ENCODE measurements at regions not wholly inside any gene's neighbourhood (a gene's known extent, or its start where the extent isn't known, plus 50 kb on each side); places are given as distances from the start of the nearest gene placed in this dataset.

GRCh38 chr2:78521938-78522337 lies 503.6 kb upstream of the REG3G start:
- Histone ChIP-seq H3K4me1 (ENCODE audit: control insufficient read depth in 5 of 5, insufficient read depth in 5 of 5, low read length in 5 of 5) (no peaks in the 10 kb centered on the region), H3K27me3 (ENCODE audit: control insufficient read depth in 5 of 5, insufficient read depth in 4 of 5, low read length in 5 of 5) (no peaks in the 10 kb centered on the region), H3K4me3 (ENCODE audit: low read depth in 1 of 5, low read length in 5 of 5) (no peak overlapping the region)

GRCh38 chr2:78532762-78533379 lies 492.6 kb upstream of the REG3G start:
- Histone ChIP-seq H3K27me3 (ENCODE audit: control insufficient read depth in 5 of 5, insufficient read depth in 4 of 5, low read length in 5 of 5) (no peaks in the 10 kb centered on the region), H3K9me3 (ENCODE audit: control insufficient read depth in 5 of 5, low read length in 5 of 5) (no peaks in the 10 kb centered on the region), H3K27ac (ENCODE audit: low read depth, low read length) (no peak overlapping the region), H3K36me3 (ENCODE audit: control insufficient read depth in 5 of 5, insufficient read depth in 5 of 5, low read length in 5 of 5) (no peaks in the 10 kb centered on the region), H3K4me3 (ENCODE audit: low read depth in 1 of 5, low read length in 5 of 5) (no peak overlapping the region), H3K4me1 (ENCODE audit: control insufficient read depth in 5 of 5, insufficient read depth in 5 of 5, low read length in 5 of 5) (no peaks in the 10 kb centered on the region), H3K9ac (ENCODE audit: low read length in 5 of 5) (no peak overlapping the region)

More at GRCh38 chr2:78521938-78522337, 503.6 kb upstream of the REG3G start:
- Histone ChIP-seq H3K27ac (ENCODE audit: low read depth, low read length) (no peak overlapping the region), H3K9me3 (ENCODE audit: control insufficient read depth in 5 of 5, low read length in 5 of 5) (no peaks in the 10 kb centered on the region), H3K9ac (ENCODE audit: low read length in 5 of 5) (no peak overlapping the region), H3K36me3 (ENCODE audit: control insufficient read depth in 5 of 5, insufficient read depth in 5 of 5, low read length in 5 of 5) (no peaks in the 10 kb centered on the region)

- Histone ChIP-seq H3K9ac (ENCODE audit: low read length in 5 of 5) (no peak overlapping the region), H3K27me3 (ENCODE audit: control insufficient read depth in 5 of 5, insufficient read depth in 4 of 5, low read length in 5 of 5) (no peaks in the 10 kb centered on the region), H3K27ac (ENCODE audit: low read depth, low read length) (no peak overlapping the region), H3K4me1 (ENCODE audit: control insufficient read depth in 5 of 5, insufficient read depth in 5 of 5, low read length in 5 of 5) (no peaks in the 10 kb centered on the region), H3K36me3 (ENCODE audit: control insufficient read depth in 5 of 5, insufficient read depth in 5 of 5, low read length in 5 of 5) (no peaks in the 10 kb centered on the region), H3K4me3 (ENCODE audit: low read depth in 1 of 5, low read length in 5 of 5) (no peak overlapping the region), H3K9me3 (ENCODE audit: control insufficient read depth in 5 of 5, low read length in 5 of 5) (no peaks in the 10 kb centered on the region)
Measured at GRCh38 chr2:78535395-78535794, 490.1 kb upstream of the REG3G start.

GRCh38 chr2:78538322-78538721 lies 487.2 kb upstream of the REG3G start:
- Histone ChIP-seq H3K27me3 (ENCODE audit: control insufficient read depth in 5 of 5, insufficient read depth in 4 of 5, low read length in 5 of 5) (no peaks in the 10 kb centered on the region), H3K4me3 (ENCODE audit: low read depth in 1 of 5, low read length in 5 of 5) (no peak overlapping the region), H3K9me3 (ENCODE audit: control insufficient read depth in 5 of 5, low read length in 5 of 5) (peaks cover 0 to 13% (median 7%) of the 10 kb centered on the region in 5 donors), H3K36me3 (ENCODE audit: control insufficient read depth in 5 of 5, insufficient read depth in 5 of 5, low read length in 5 of 5) (no peaks in the 10 kb centered on the region), H3K4me1 (ENCODE audit: control insufficient read depth in 5 of 5, insufficient read depth in 5 of 5, low read length in 5 of 5) (no peaks in the 10 kb centered on the region), H3K9ac (ENCODE audit: low read length in 5 of 5) (no peak overlapping the region), H3K27ac (ENCODE audit: low read depth, low read length) (no peak overlapping the region)

GRCh38 chr2:78540255-78540654 lies 485.2 kb upstream of the REG3G start:
- no peaks in the 10 kb centered on the region for H3K36me3 ChIP-seq (ENCODE audit: control insufficient read depth in 5 of 5, insufficient read depth in 5 of 5, low read length in 5 of 5)
- H3K4me3 ChIP-seq (ENCODE audit: low read depth in 1 of 5, low read length in 5 of 5), result no peak overlapping the region
- no peak overlapping the region for H3K9ac ChIP-seq (ENCODE audit: low read length in 5 of 5)
- H3K27me3 ChIP-seq (ENCODE audit: control insufficient read depth in 5 of 5, insufficient read depth in 4 of 5, low read length in 5 of 5), result no peaks in the 10 kb centered on the region
- no peaks in the 10 kb centered on the region for H3K4me1 ChIP-seq (ENCODE audit: control insufficient read depth in 5 of 5, insufficient read depth in 5 of 5, low read length in 5 of 5)
- peaks cover 0 to 13% (median 7%) of the 10 kb centered on the region in 5 donors for H3K9me3 ChIP-seq (ENCODE audit: control insufficient read depth in 5 of 5, low read length in 5 of 5)
- no peak overlapping the region for H3K27ac ChIP-seq (ENCODE audit: low read depth, low read length)

GRCh38 chr2:78541088-78541450 lies 484.4 kb upstream of the REG3G start:
- no peak overlapping the region for H3K27ac ChIP-seq (ENCODE audit: low read depth, low read length)
- H3K9ac ChIP-seq (ENCODE audit: low read length in 5 of 5), result no peak overlapping the region
- H3K4me3 ChIP-seq (ENCODE audit: low read depth in 1 of 5, low read length in 5 of 5), result no peak overlapping the region
- H3K36me3 ChIP-seq (ENCODE audit: control insufficient read depth in 5 of 5, insufficient read depth in 5 of 5, low read length in 5 of 5), result no peaks in the 10 kb centered on the region
- no peaks in the 10 kb centered on the region for H3K4me1 ChIP-seq (ENCODE audit: control insufficient read depth in 5 of 5, insufficient read depth in 5 of 5, low read length in 5 of 5)
- H3K27me3 ChIP-seq (ENCODE audit: control insufficient read depth in 5 of 5, insufficient read depth in 4 of 5, low read length in 5 of 5), result no peaks in the 10 kb centered on the region
- H3K9me3 ChIP-seq (ENCODE audit: control insufficient read depth in 5 of 5, low read length in 5 of 5), result peaks cover 0 to 13% (median 7%) of the 10 kb centered on the region in 5 donors

GRCh38 chr2:78541451-78542267 lies 483.8 kb upstream of the REG3G start:
- Histone ChIP-seq H3K4me3 (ENCODE audit: low read depth in 1 of 5, low read length in 5 of 5) (no peak overlapping the region), H3K36me3 (ENCODE audit: control insufficient read depth in 5 of 5, insufficient read depth in 5 of 5, low read length in 5 of 5) (no peaks in the 10 kb centered on the region), H3K4me1 (ENCODE audit: control insufficient read depth in 5 of 5, insufficient read depth in 5 of 5, low read length in 5 of 5) (no peaks in the 10 kb centered on the region), H3K9ac (ENCODE audit: low read length in 5 of 5) (no peak overlapping the region), H3K9me3 (ENCODE audit: control insufficient read depth in 5 of 5, low read length in 5 of 5) (peaks cover 0 to 13% (median 7%) of the 10 kb centered on the region in 5 donors), H3K27me3 (ENCODE audit: control insufficient read depth in 5 of 5, insufficient read depth in 4 of 5, low read length in 5 of 5) (no peaks in the 10 kb centered on the region), H3K27ac (ENCODE audit: low read depth, low read length) (no peak overlapping the region)

GRCh38 chr2:78546843-78547242 lies 478.7 kb upstream of the REG3G start:
- no peak overlapping the region for H3K4me3 ChIP-seq (ENCODE audit: low read depth in 1 of 5, low read length in 5 of 5)
- no peaks in the 10 kb centered on the region for H3K4me1 ChIP-seq (ENCODE audit: control insufficient read depth in 5 of 5, insufficient read depth in 5 of 5, low read length in 5 of 5)
- no peak overlapping the region for H3K9ac ChIP-seq (ENCODE audit: low read length in 5 of 5)
- H3K27me3 ChIP-seq (ENCODE audit: control insufficient read depth in 5 of 5, insufficient read depth in 4 of 5, low read length in 5 of 5), result no peaks in the 10 kb centered on the region
- H3K36me3 ChIP-seq (ENCODE audit: control insufficient read depth in 5 of 5, insufficient read depth in 5 of 5, low read length in 5 of 5), result no peaks in the 10 kb centered on the region
- H3K27ac ChIP-seq (ENCODE audit: low read depth, low read length), result no peak overlapping the region
- peaks cover 0 to 9% (median 5%) of the 10 kb centered on the region in 5 donors for H3K9me3 ChIP-seq (ENCODE audit: control insufficient read depth in 5 of 5, low read length in 5 of 5)

- H3K27me3 ChIP-seq (ENCODE audit: control insufficient read depth in 5 of 5, insufficient read depth in 4 of 5, low read length in 5 of 5), result no peaks in the 10 kb centered on the region
- H3K9me3 ChIP-seq (ENCODE audit: control insufficient read depth in 5 of 5, low read length in 5 of 5), result no peaks in the 10 kb centered on the region
- H3K9ac ChIP-seq (ENCODE audit: low read length in 5 of 5), result no peak overlapping the region
- H3K36me3 ChIP-seq (ENCODE audit: control insufficient read depth in 5 of 5, insufficient read depth in 5 of 5, low read length in 5 of 5), result no peaks in the 10 kb centered on the region
- H3K4me1 ChIP-seq (ENCODE audit: control insufficient read depth in 5 of 5, insufficient read depth in 5 of 5, low read length in 5 of 5), result no peaks in the 10 kb centered on the region
- H3K4me3 ChIP-seq (ENCODE audit: low read depth in 1 of 5, low read length in 5 of 5), result no peak overlapping the region
- no peak overlapping the region for H3K27ac ChIP-seq (ENCODE audit: low read depth, low read length)
Measured at GRCh38 chr2:78549766-78550165, 475.7 kb upstream of the REG3G start.

- H3K9ac ChIP-seq (ENCODE audit: low read length in 5 of 5), result no peak overlapping the region
- no peaks in the 10 kb centered on the region for H3K36me3 ChIP-seq (ENCODE audit: control insufficient read depth in 5 of 5, insufficient read depth in 5 of 5, low read length in 5 of 5)
- H3K27ac ChIP-seq (ENCODE audit: low read depth, low read length), result no peak overlapping the region
- H3K4me1 ChIP-seq (ENCODE audit: control insufficient read depth in 5 of 5, insufficient read depth in 5 of 5, low read length in 5 of 5), result no peaks in the 10 kb centered on the region
- no peak overlapping the region for H3K4me3 ChIP-seq (ENCODE audit: low read depth in 1 of 5, low read length in 5 of 5)
- H3K27me3 ChIP-seq (ENCODE audit: control insufficient read depth in 5 of 5, insufficient read depth in 4 of 5, low read length in 5 of 5), result no peaks in the 10 kb centered on the region
- H3K9me3 ChIP-seq (ENCODE audit: control insufficient read depth in 5 of 5, low read length in 5 of 5), result peaks cover 0 to 3% (median 0%) of the 10 kb centered on the region in 5 donors
Measured at GRCh38 chr2:78553866-78554647, 471.4 kb upstream of the REG3G start.

Data from subcutaneous abdominal adipose tissue (tissue), 5 donors.